Osteoblast (primary cell): ENCODE measurements at regions not wholly inside any gene's neighbourhood (a gene's known extent, or its start where the extent isn't known, plus 50 kb on each side); places are given as distances from the start of the nearest gene placed in this dataset.

Source experiments
- DNase-seq: peaks from one replicate; pipeline ENCODE4 v3.0.0; 2011; ENCODE audit warnings: low spot score, mixed read lengths; ENCODE audit not compliant: insufficient read length; ENCODE audit errors: missing footprints
- H2AFZ ChIP-seq: 2 replicates; pipeline ENCODE4 v1.6.0; 2011; ENCODE audit warnings: mild to moderate bottlenecking, low read length
- H3K27ac ChIP-seq: 2 replicates; pipeline ENCODE4 v1.5.1; 2011; ENCODE audit warnings: mild to moderate bottlenecking, low read depth, low read length, moderate library complexity
- H3K27me3 ChIP-seq: 2 replicates; pipeline ENCODE4 v1.6.0; 2012; ENCODE audit warnings: mild to moderate bottlenecking, control low read depth, inconsistent platforms, low read length, moderate library complexity; ENCODE audit not compliant: insufficient read depth
- H3K36me3 ChIP-seq: 2 replicates; pipeline ENCODE4 v1.5.1; 2011; ENCODE audit warnings: mild to moderate bottlenecking, low read length, control low read depth, moderate library complexity; ENCODE audit not compliant: insufficient read depth
- H3K4me1 ChIP-seq: 2 replicates; pipeline ENCODE4 v1.5.1; 2011; ENCODE audit warnings: mild to moderate bottlenecking, low read length, control low read depth, moderate library complexity; ENCODE audit not compliant: insufficient read depth
- H3K4me2 ChIP-seq: 2 replicates; pipeline ENCODE4 v1.6.0; 2011; ENCODE audit warnings: mild to moderate bottlenecking, low read length; ENCODE audit not compliant: insufficient read depth
- H3K4me3 ChIP-seq: fragments of 200-600 bp; sonication (generic); 3 replicates; pipeline ENCODE4 v1.5.1; 2012; ENCODE audit warnings: mild to moderate bottlenecking, low read length, inconsistent platforms; ENCODE audit not compliant: insufficient read depth
- H3K79me2 ChIP-seq: 2 replicates; pipeline ENCODE4 v1.6.0; 2012; ENCODE audit warnings: mild to moderate bottlenecking, low read length, control low read depth, inconsistent platforms; ENCODE audit not compliant: insufficient read depth
- H3K9me3 ChIP-seq: 2 replicates; pipeline ENCODE4 v1.5.1; 2011; ENCODE audit warnings: low read depth, low read length, control low read depth
- H4K20me1 ChIP-seq: 2 replicates; pipeline ENCODE4 v1.6.0; 2012; ENCODE audit warnings: mild to moderate bottlenecking, low read length, control low read depth; ENCODE audit not compliant: insufficient read depth
- TF ChIP-seq, protein P1 (sequence below): IDR thresholded peaks from 2 replicates; pipeline ENCODE4 v1.5.1; 2011; ENCODE audit warnings: mild to moderate bottlenecking, low read depth, low read length, moderate library complexity; ENCODE audit errors: extremely low read depth

DNA sequence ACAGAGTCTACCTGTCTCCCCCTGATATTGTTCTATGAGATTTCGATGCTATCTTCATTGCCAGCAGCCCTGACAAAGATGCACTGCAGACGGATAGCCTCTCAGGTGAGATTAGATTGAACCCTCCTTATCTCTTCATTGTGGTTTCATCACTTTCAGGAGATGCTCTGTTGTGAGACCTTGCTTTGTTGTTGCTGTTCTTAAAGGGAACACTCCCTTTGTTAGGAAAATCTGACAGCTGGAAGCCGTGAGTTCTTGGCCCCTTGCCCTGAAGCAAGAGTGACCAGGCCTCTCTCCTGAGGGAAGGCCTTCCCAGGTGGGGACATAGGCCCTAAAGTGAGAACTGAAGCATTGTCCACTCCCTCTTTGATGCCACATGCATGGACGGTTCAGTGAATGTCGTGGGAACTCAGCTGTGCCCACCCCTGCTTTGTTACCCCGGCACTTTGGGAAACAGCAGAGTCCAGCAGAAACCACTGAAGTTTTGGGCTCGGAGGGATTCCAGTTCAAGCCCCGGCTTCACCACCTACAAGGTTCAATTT, 976.1 kb downstream of the TBC1D22A start:
- no peaks in the 10 kb centered on the region for H3K27me3 ChIP-seq
- no peaks in the 10 kb centered on the region for H4K20me1 ChIP-seq
- no peaks in the 10 kb centered on the region for H3K79me2 ChIP-seq
- H3K4me2 ChIP-seq, result no peak overlapping the region
- no peak overlapping the region for H3K27ac ChIP-seq
- TF ChIP-seq, protein P1, sequence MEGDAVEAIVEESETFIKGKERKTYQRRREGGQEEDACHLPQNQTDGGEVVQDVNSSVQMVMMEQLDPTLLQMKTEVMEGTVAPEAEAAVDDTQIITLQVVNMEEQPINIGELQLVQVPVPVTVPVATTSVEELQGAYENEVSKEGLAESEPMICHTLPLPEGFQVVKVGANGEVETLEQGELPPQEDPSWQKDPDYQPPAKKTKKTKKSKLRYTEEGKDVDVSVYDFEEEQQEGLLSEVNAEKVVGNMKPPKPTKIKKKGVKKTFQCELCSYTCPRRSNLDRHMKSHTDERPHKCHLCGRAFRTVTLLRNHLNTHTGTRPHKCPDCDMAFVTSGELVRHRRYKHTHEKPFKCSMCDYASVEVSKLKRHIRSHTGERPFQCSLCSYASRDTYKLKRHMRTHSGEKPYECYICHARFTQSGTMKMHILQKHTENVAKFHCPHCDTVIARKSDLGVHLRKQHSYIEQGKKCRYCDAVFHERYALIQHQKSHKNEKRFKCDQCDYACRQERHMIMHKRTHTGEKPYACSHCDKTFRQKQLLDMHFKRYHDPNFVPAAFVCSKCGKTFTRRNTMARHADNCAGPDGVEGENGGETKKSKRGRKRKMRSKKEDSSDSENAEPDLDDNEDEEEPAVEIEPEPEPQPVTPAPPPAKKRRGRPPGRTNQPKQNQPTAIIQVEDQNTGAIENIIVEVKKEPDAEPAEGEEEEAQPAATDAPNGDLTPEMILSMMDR, result no peak
- H3K4me3 ChIP-seq, result no peak overlapping the region
- H3K4me1 ChIP-seq, result no peaks in the 10 kb centered on the region
- H3K36me3 ChIP-seq, result no peaks in the 10 kb centered on the region
- H3K9me3 ChIP-seq, result peaks cover 2% of the 10 kb centered on the region
- DNase-seq, result no peak
- H2AFZ ChIP-seq, result no peak overlapping the region

DNA sequence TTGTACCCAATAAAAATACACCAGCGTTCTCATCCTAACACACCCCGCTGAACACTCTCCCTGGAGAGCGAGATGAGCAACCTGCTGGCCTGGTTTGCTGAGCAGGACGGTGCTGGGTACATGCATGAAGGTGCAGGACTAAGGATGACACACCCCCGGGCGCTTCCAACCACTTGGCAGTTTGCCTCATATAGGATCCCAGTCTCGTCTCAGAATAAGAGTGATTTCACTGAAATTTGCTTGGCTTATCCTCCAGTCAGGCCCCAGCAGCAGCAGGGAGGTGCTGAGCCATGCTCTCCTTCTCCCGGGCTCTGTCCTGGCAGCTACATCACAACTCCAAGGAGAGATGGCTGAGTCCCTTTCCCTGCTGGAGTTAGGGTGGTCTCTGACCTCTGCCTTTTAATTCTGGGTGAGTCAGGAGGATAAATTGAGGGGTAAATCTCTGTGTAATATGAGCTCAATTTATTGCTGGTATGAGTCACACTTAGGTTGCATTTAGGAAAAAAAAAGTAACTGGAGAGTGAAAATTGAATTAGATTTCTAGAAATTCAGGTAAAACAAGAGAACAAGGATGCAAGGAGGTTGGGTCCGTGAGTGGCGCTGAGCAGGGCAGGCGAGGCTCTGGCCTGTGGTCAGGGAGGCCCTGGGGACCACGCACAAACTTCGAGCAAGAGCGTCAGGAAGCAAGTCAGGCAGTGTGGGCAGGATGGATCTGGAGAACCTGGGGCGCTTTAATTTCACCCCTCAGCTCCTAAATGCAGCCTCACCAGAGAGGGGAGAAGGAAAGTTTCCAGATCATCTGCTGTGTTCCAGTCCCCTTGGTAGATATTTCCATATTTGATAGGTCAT, 974.0 kb downstream of the TBC1D22A start:
- no peak for DNase-seq
- TF ChIP-seq, protein P1, result no peak
- Histone ChIP-seq H2AFZ (no peak overlapping the region), H3K4me3 (no peak overlapping the region), H3K4me2 (no peak overlapping the region), H3K36me3 (no peaks in the 10 kb centered on the region), H3K4me1 (no peaks in the 10 kb centered on the region), H4K20me1 (no peaks in the 10 kb centered on the region), H3K27me3 (no peaks in the 10 kb centered on the region), H3K79me2 (no peaks in the 10 kb centered on the region), H3K9me3 (peaks cover 2% of the 10 kb centered on the region), H3K27ac (no peak overlapping the region)

DNA sequence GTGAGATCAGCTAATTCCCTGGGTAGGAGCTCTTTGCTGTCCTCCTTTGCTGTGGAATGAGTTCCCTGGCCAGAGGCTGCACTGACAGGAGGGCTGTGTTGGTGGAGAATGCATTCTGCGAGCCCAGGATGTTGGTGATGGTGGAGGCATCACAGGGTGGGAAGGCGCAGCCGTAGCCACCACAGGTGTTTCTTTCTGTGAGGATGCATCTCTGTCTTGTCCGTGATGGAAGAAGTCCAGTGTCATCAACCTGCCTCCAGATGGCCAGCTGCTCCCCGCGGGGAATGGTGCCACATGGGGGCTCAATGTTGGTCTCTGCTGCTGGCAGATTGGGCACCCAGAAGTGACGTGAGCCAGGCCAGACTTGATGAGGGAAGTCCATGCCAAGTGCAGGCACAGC, 972.1 kb downstream of the TBC1D22A start:
- Histone ChIP-seq H3K36me3 (no peaks in the 10 kb centered on the region), H3K4me1 (no peaks in the 10 kb centered on the region), H3K4me2 (no peak overlapping the region), H2AFZ (no peak overlapping the region), H3K9me3 (peaks cover 2% of the 10 kb centered on the region), H3K27me3 (no peaks in the 10 kb centered on the region), H3K4me3 (no peak overlapping the region), H3K27ac (no peak overlapping the region), H3K79me2 (no peaks in the 10 kb centered on the region), H4K20me1 (no peaks in the 10 kb centered on the region)
- no peak for DNase-seq
- TF ChIP-seq, protein P1, result no peak

DNA sequence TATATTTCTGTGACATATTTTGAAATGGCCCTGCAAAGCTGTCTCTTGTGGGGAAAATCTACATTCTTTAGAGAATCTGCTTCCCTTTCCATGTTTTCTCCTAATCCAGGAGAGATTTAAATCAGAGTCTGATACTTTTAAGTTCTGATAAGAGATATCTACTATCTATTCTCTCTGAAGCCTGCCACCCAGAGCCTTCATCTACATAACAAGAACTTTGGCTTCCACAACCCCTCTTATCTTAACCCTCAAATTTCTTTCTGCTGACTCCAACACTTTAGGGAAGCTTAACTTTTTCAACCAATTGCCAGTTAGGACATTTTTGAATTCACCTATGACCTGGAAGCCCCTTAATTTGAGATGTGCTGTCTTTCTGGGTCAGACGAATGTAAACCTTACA, 965.2 kb downstream of the TBC1D22A start:
- Histone ChIP-seq H3K9me3 (no peaks in the 10 kb centered on the region), H3K27me3 (no peaks in the 10 kb centered on the region), H3K27ac (no peak overlapping the region), H3K4me1 (no peaks in the 10 kb centered on the region), H3K36me3 (no peaks in the 10 kb centered on the region), H3K4me2 (no peak overlapping the region), H4K20me1 (no peaks in the 10 kb centered on the region), H2AFZ (no peak overlapping the region), H3K4me3 (no peak overlapping the region), H3K79me2 (no peaks in the 10 kb centered on the region)
- TF ChIP-seq, protein P1, result no peak
- DNase-seq, result no peak
